MCF 10A (cell line): ENCODE measurements at regions not wholly inside any gene's neighbourhood (a gene's known extent, or its start where the extent isn't known, plus 50 kb on each side); places are given as distances from the start of the nearest gene placed in this dataset.

Experiments
- BruUV-seq: library from RNA; stranded (reverse); fragments of 400-500 nt; replicated peaks from 2 replicates; lab custom pipeline; 2021; lab: Mats Ljungman, UMichigan
- CTCF ChIA-PET: fragments of 300-600 bp; sonication (Branson Sonifier 250); formaldehyde crosslinking; extraction: SDS; loops from one replicate; lab custom pipeline; 2021; ENCODE audit warnings: antibody characterized with exemption, inconsistent platforms; lab: Yijun Ruan, JAX
- POLR2A ChIA-PET: fragments of 300-600, 350-650 bp; sonication (Branson Sonifier 250); formaldehyde crosslinking; extraction: SDS; loops from one replicate; lab custom pipeline; 2020; ENCODE audit warnings: antibody characterized with exemption, inconsistent platforms; lab: Yijun Ruan, JAX
- DNase-seq: peaks from one replicate; pipeline ENCODE4 v3.0.0-alpha.2; 2018; ENCODE audit not compliant: unreplicated experiment
- H3K27ac Mint-ChIP-seq: one replicate; pipeline ENCODE4 v1.8.0; 2022; ENCODE audit warnings: mild to moderate bottlenecking, low read depth, mixed read lengths; ENCODE audit not compliant: unreplicated experiment
- H3K27me3 Mint-ChIP-seq: one replicate; pipeline ENCODE4 v1.8.0; 2022; ENCODE audit warnings: mixed read lengths; ENCODE audit not compliant: insufficient read depth, unreplicated experiment
- H3K36me3 Mint-ChIP-seq: one replicate; pipeline ENCODE4 v1.8.0; 2022; ENCODE audit warnings: mild to moderate bottlenecking, moderate library complexity, mixed read lengths; ENCODE audit not compliant: insufficient read depth, unreplicated experiment
- H3K4me1 Mint-ChIP-seq: one replicate; pipeline ENCODE4 v1.8.0; 2022; ENCODE audit warnings: mixed read lengths; ENCODE audit not compliant: insufficient read depth, unreplicated experiment
- H3K4me3 Mint-ChIP-seq: one replicate; pipeline ENCODE4 v1.8.0; 2022; ENCODE audit warnings: mild to moderate bottlenecking, moderate library complexity, mixed read lengths; ENCODE audit not compliant: unreplicated experiment
- H3K9me3 Mint-ChIP-seq: one replicate; pipeline ENCODE4 v1.8.0; 2022; ENCODE audit warnings: mixed read lengths; ENCODE audit not compliant: unreplicated experiment
- CTCF ChIP-seq: fragments of 200-600 bp; IDR thresholded peaks from one replicate; pipeline ENCODE4 v1.8.0; 2022; ENCODE audit warnings: antibody characterized with exemption, mild to moderate bottlenecking; ENCODE audit not compliant: unreplicated experiment
- intact Hi-C: fragments of 100-400 bp; cut with micrococcal nuclease; formaldehyde crosslinking; loops from 2 replicates; pipeline ENCODE4 v1.14.1; 2022

- Mint-ChIP-seq H3K27ac (no peak overlapping the region), H3K27me3 (no peaks in the 10 kb centered on the region), H3K4me1 (peaks cover 9% of the 10 kb centered on the region), H3K4me3 (no peak overlapping the region), H3K9me3 (no peaks in the 10 kb centered on the region), H3K36me3 (no peaks in the 10 kb centered on the region)
- intact Hi-C loops = no loop called here
- no TSS peak for BruUV-seq
- no peak for TF ChIP-seq CTCF
- ChIA-PET CTCF (no interaction called here), POLR2A (no interaction called here)
- no peak for DNase-seq
Measured at GRCh38 chr6:156595476-156595875, 181.7 kb upstream of the ARID1B start.

- intact Hi-C loops = no loop called here
- no TSS peak for BruUV-seq
- DNase-seq = no peak
- Mint-ChIP-seq H3K27me3 (no peaks in the 10 kb centered on the region), H3K4me1 (no peaks in the 10 kb centered on the region), H3K27ac (no peak overlapping the region), H3K36me3 (no peaks in the 10 kb centered on the region), H3K9me3 (no peaks in the 10 kb centered on the region), H3K4me3 (no peak overlapping the region)
- TF ChIP-seq CTCF = no peak
- ChIA-PET POLR2A (interaction anchor here (0.7 kb wide), 1 partner anchor 190 kb away, joined by 4 read pairs; no protein-coding TSS in a partner anchor), CTCF (interaction anchor here (0.6 kb wide), 1 partner anchor 171 kb away, joined by 3 read pairs; no protein-coding TSS in a partner anchor)
Measured at GRCh38 chr6:156593893-156594292, 183.3 kb upstream of the ARID1B start.

- no TSS peak for BruUV-seq
- no peaks in the 10 kb centered on the region for H3K9me3 Mint-ChIP-seq
- H3K27ac Mint-ChIP-seq = no peak overlapping the region
- H3K36me3 Mint-ChIP-seq = no peaks in the 10 kb centered on the region
- intact Hi-C loops = no loop called here
- peaks cover under 1% of the 10 kb centered on the region for H3K4me1 Mint-ChIP-seq
- no peak for TF ChIP-seq CTCF
- no peak for DNase-seq
- CTCF ChIA-PET = interaction anchor here (0.6 kb wide), 1 partner anchor 170 kb away, joined by 3 read pairs; no protein-coding TSS in a partner anchor
- H3K27me3 Mint-ChIP-seq = no peaks in the 10 kb centered on the region
- POLR2A ChIA-PET = interaction anchor here (0.7 kb wide), 1 partner anchor 190 kb away, joined by 4 read pairs; no protein-coding TSS in a partner anchor
- no peak overlapping the region for H3K4me3 Mint-ChIP-seq
Measured at GRCh38 chr6:156593127-156593526, 184.1 kb upstream of the ARID1B start.

- intact Hi-C loops = no loop called here
- BruUV-seq = no TSS peak
- Mint-ChIP-seq H3K27ac (no peak overlapping the region), H3K9me3 (no peaks in the 10 kb centered on the region), H3K4me3 (no peak overlapping the region), H3K36me3 (no peaks in the 10 kb centered on the region), H3K4me1 (peaks cover 6% of the 10 kb centered on the region), H3K27me3 (no peaks in the 10 kb centered on the region)
- no peak for TF ChIP-seq CTCF
- DNase-seq = no peak
- CTCF ChIA-PET = interaction anchor here (1.2 kb wide), 1 partner anchor 25 kb away, joined by 4 read pairs; no protein-coding TSS in a partner anchor
- POLR2A ChIA-PET = no interaction called here
Measured at GRCh38 chr6:156590482-156590881, 186.7 kb upstream of the ARID1B start.
